HL-60 (cell line): ENCODE measurements at regions not wholly inside any gene's neighbourhood (a gene's known extent, or its start where the extent isn't known, plus 50 kb on each side); places are given as distances from the start of the nearest gene placed in this dataset.

ENCODE experiments used
- DNase-seq, 2 experiments: peaks; one replicate each; pipeline ENCODE4 v3.0.0-alpha.2; 2010 to 2020; ENCODE audit warnings: low read depth in 1 of 2, low spot score in 1 of 2
- H3K27ac ChIP-seq: fragments of 250-450 bp; sonication (Bioruptor Pico); replicated peaks from 2 replicates; pipeline ENCODE4 v1.5.1; 2020; ENCODE audit warnings: mild to moderate bottlenecking, moderate library complexity
- H3K27me3 ChIP-seq: fragments of 250-450 bp; sonication (Bioruptor Pico); 2 replicates; pipeline ENCODE4 v1.5.1; 2021; ENCODE audit warnings: mild to moderate bottlenecking, moderate library complexity; ENCODE audit not compliant: insufficient read depth, poor library complexity, severe bottlenecking
- H3K4me3 ChIP-seq: replicated peaks from 2 replicates; pipeline ENCODE4 v1.5.1; 2011; ENCODE audit warnings: mild to moderate bottlenecking, control low read depth, low read length; ENCODE audit not compliant: insufficient read depth
- CTCF ChIP-seq: IDR thresholded peaks from one replicate; pipeline ENCODE4 v1.5.1; 2011; ENCODE audit warnings: low read length, control low read depth, inconsistent platforms; ENCODE audit not compliant: insufficient read depth
- GABPA ChIP-seq: IDR thresholded peaks from 2 replicates; pipeline ENCODE4 v1.6.1; 2012; ENCODE audit warnings: low read depth
- POLR2AphosphoS5 ChIP-seq: IDR thresholded peaks from 2 replicates; pipeline ENCODE4 v1.6.1; 2012; ENCODE audit warnings: low read depth
- REST ChIP-seq: IDR thresholded peaks from 2 replicates; pipeline ENCODE4 v1.6.1; 2012; ENCODE audit warnings: low read depth; ENCODE audit not compliant: insufficient replicate concordance
- SPI1 ChIP-seq: IDR thresholded peaks from 2 replicates; pipeline ENCODE4 v1.6.1; 2012; ENCODE audit warnings: low read depth, mild to moderate bottlenecking, borderline replicate concordance

GRCh38 chr16:23013484-23013883, 135.8 kb downstream of the USP31 start:
- DNase-seq = no peak
- no peaks in the 10 kb centered on the region for H3K27me3 ChIP-seq
- no peak overlapping the region for H3K27ac ChIP-seq
- no peak overlapping the region for H3K4me3 ChIP-seq
- TF ChIP-seq SPI1 = no peak

- TF ChIP-seq SPI1 (no peak), POLR2AphosphoS5 (no peak), GABPA (no peak), CTCF (no peak), REST (no peak)
- Histone ChIP-seq H3K27ac (no peak overlapping the region), H3K27me3 (no peaks in the 10 kb centered on the region), H3K4me3 (no peak overlapping the region)
- DNase-seq = no peak
Measured at GRCh38 chr16:23009075-23009474, 140.2 kb downstream of the USP31 start.

GRCh38 chr16:23008041-23008440, 141.2 kb downstream of the USP31 start:
- Histone ChIP-seq H3K4me3 (no peak overlapping the region), H3K27ac (no peak overlapping the region), H3K27me3 (no peaks in the 10 kb centered on the region)
- no peak for DNase-seq
- TF ChIP-seq CTCF (no peak), SPI1 (no peak), REST (no peak), GABPA (no peak), POLR2AphosphoS5 (no peak)

GRCh38 chr16:23006380-23006779, 142.9 kb downstream of the USP31 start:
- Histone ChIP-seq H3K4me3 (no peak overlapping the region), H3K27me3 (no peaks in the 10 kb centered on the region), H3K27ac (no peak overlapping the region)
- peak; percentile 64 to 79 for DNase-seq
- TF ChIP-seq POLR2AphosphoS5 = no peak
- TF ChIP-seq SPI1 = no peak
- no peak for TF ChIP-seq GABPA
- TF ChIP-seq REST = no peak
- TF ChIP-seq CTCF = no peak
